PC-3 (cell line): ENCODE measurements at regions not wholly inside any gene's neighbourhood (a gene's known extent, or its start where the extent isn't known, plus 50 kb on each side); places are given as distances from the start of the nearest gene placed in this dataset.

Source experiments
- ATAC-seq: fragments of 200-7000 bp; cut with Tn5 transposase; 2 replicates; pipeline ENCODE4 v1.9.1; 2020; ENCODE audit warnings: mild to moderate bottlenecking, moderate library complexity
- BruUV-seq: library from RNA; stranded (reverse); fragments of 400-500 nt; replicated peaks from 2 replicates; lab custom pipeline; 2021; lab: Mats Ljungman, UMichigan
- CTCF ChIA-PET: fragments of 300-600 bp; sonication (Branson Sonifier 250); formaldehyde crosslinking; loops from one replicate; lab custom pipeline; 2022; ENCODE audit warnings: antibody characterized with exemption; lab: Charles Lee
- POLR2A ChIA-PET: fragments of 300-600 bp; sonication (Branson Sonifier 250); formaldehyde crosslinking; loops from one replicate; lab custom pipeline; 2022; ENCODE audit warnings: antibody characterized with exemption; ENCODE audit not compliant: unreplicated experiment; lab: Charles Lee
- DNase-seq: peaks from one replicate; pipeline ENCODE4 v3.0.0-alpha.2; 2015
- H2AFZ ChIP-seq: fragments of 300-600 bp; sonication (generic); 2 replicates; pipeline ENCODE4 v1.6.0; 2016; ENCODE audit warnings: antibody characterized with exemption, low read length
- H3F3A ChIP-seq: fragments of 300-600 bp; sonication (generic); one replicate; pipeline ENCODE4 v1.6.0; 2017; ENCODE audit warnings: antibody characterized with exemption, low read length, control low read depth, mild to moderate bottlenecking; ENCODE audit not compliant: unreplicated experiment
- H3K27ac ChIP-seq: fragments of 300-600 bp; sonication (generic); 2 replicates; pipeline ENCODE4 v1.5.1; 2016; ENCODE audit warnings: mild to moderate bottlenecking, low read length
- H3K27me3 ChIP-seq: fragments of 300-600 bp; sonication (generic); 2 replicates; pipeline ENCODE4 v1.6.1; 2016; ENCODE audit warnings: low read length, mixed read lengths
- H3K36me3 ChIP-seq: fragments of 300-600 bp; sonication (generic); 2 replicates; pipeline ENCODE4 v1.6.1; 2016; ENCODE audit warnings: low read depth, mixed run types, low read length, mixed read lengths
- H3K4me1 ChIP-seq: fragments of 300-600 bp; sonication (generic); 2 replicates; pipeline ENCODE4 v1.5.1; 2016; ENCODE audit warnings: low read length; ENCODE audit not compliant: insufficient read depth
- H3K4me2 ChIP-seq: fragments of 300-600 bp; sonication (generic); 2 replicates; pipeline ENCODE4 v1.6.0; 2016; ENCODE audit warnings: low read length
- H3K4me3 ChIP-seq: fragments of 300-600 bp; sonication (generic); 2 replicates; pipeline ENCODE4 v1.5.1; 2016; ENCODE audit warnings: mild to moderate bottlenecking, low read length, mixed read lengths
- H3K79me2 ChIP-seq: fragments of 300-600 bp; sonication (generic); 2 replicates; pipeline ENCODE4 v1.6.1; 2017; ENCODE audit warnings: low read length, mixed read lengths
- H3K9ac ChIP-seq: fragments of 300-600 bp; sonication (generic); 2 replicates; pipeline ENCODE4 v1.6.0; 2016; ENCODE audit warnings: mild to moderate bottlenecking, low read length
- H3K9me2 ChIP-seq: fragments of 300-600 bp; sonication (generic); replicated peaks from 2 replicates; pipeline ENCODE4 v1.6.1; 2016; ENCODE audit warnings: mixed run types, low read length, mixed read lengths
- H3K9me3 ChIP-seq: fragments of 300-600 bp; sonication (generic); 2 replicates; pipeline ENCODE4 v1.6.1; 2016; ENCODE audit warnings: low read length, mixed read lengths
- H4K20me1 ChIP-seq: fragments of 300-600 bp; sonication (generic); 2 replicates; pipeline ENCODE4 v1.6.1; 2016; ENCODE audit warnings: low read length, mixed read lengths
- EZH2 ChIP-seq: fragments of 300-600 bp; sonication (generic); IDR thresholded peaks from one replicate; pipeline ENCODE4 v1.6.1; 2017; ENCODE audit warnings: antibody characterized with exemption, mild to moderate bottlenecking, low read length; ENCODE audit not compliant: unreplicated experiment
- EZH2phosphoT487 ChIP-seq: fragments of 300-600 bp; sonication (generic); IDR thresholded peaks from 2 replicates; pipeline ENCODE4 v1.6.1; 2018; ENCODE audit warnings: mild to moderate bottlenecking, antibody characterized with exemption, low read length, borderline replicate concordance
- intact Hi-C: fragments of 100-400 bp; cut with micrococcal nuclease; formaldehyde crosslinking; loops from 2 replicates; pipeline ENCODE4 v1.9.0; 2023
- TF ChIP-seq, protein P1 (sequence below): fragments of 300-600 bp; sonication (generic); conservative IDR thresholded peaks from 2 replicates; pipeline ENCODE4 v1.5.1; 2017; ENCODE audit warnings: antibody characterized with exemption, low read depth, mild to moderate bottlenecking, low read length

DNA sequence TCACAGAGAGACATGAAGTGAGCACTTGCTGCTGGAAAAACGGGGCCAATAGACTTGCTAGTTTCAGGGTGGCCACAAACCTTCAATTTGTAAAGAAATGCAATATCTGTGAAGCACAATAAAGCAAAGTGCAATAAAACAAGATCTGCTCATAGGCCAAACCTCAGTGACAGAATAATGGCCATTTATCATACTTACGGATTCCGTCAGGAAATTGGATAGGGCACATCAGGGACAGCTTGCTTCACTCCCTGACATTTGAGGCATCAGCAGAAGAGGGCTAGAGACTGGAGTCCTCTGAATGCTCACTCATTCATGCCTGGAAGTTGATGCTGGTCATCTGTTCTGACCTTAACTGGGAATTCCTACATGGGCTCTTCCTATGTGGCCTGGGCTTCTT lies 165.5 kb upstream of the OPRM1 start:
- Histone ChIP-seq H2AFZ (no peak overlapping the region), H3K9me3 (no peaks in the 10 kb centered on the region), H3K9me2 (no peaks in the 10 kb centered on the region), H3K4me2 (no peak overlapping the region), H3K4me1 (no peaks in the 10 kb centered on the region), H3K9ac (no peak overlapping the region), H3K27ac (no peak overlapping the region), H3K79me2 (no peaks in the 10 kb centered on the region), H3K4me3 (no peak overlapping the region), H3F3A (no peaks in the 10 kb centered on the region), H3K36me3 (no peaks in the 10 kb centered on the region), H3K27me3 (peaks cover 9% of the 10 kb centered on the region; the same call in 1 of the 2 replicates), H4K20me1 (no peaks in the 10 kb centered on the region)
- intact Hi-C loops: no loop called here
- CTCF ChIA-PET: no interaction called here
- BruUV-seq: no TSS peak
- TF ChIP-seq, protein P1, sequence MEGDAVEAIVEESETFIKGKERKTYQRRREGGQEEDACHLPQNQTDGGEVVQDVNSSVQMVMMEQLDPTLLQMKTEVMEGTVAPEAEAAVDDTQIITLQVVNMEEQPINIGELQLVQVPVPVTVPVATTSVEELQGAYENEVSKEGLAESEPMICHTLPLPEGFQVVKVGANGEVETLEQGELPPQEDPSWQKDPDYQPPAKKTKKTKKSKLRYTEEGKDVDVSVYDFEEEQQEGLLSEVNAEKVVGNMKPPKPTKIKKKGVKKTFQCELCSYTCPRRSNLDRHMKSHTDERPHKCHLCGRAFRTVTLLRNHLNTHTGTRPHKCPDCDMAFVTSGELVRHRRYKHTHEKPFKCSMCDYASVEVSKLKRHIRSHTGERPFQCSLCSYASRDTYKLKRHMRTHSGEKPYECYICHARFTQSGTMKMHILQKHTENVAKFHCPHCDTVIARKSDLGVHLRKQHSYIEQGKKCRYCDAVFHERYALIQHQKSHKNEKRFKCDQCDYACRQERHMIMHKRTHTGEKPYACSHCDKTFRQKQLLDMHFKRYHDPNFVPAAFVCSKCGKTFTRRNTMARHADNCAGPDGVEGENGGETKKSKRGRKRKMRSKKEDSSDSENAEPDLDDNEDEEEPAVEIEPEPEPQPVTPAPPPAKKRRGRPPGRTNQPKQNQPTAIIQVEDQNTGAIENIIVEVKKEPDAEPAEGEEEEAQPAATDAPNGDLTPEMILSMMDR: no peak
- no peak for TF ChIP-seq EZH2
- no peak for TF ChIP-seq EZH2phosphoT487
- POLR2A ChIA-PET: no interaction called here
- DNase-seq (no peak), ATAC-seq (no peak)

DNA sequence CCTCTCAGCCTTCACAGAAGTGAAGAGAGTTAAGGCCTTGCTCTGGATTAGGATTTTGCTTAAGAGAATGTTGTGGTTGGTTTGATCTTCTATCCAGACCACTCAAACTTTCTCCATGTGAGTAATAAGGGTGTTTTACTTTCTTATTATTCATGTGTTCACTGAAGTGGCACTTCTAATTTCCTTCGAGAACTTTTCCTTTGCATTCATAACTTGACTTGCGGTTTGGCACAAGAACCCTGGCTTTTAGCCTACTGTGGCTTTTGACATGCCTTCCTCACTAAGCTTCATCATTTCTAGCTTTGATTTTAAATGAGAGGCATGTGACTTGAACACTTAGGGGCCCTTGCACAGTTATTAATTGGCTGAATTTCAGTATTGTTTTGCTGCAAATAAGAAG lies 166.1 kb upstream of the OPRM1 start:
- Histone ChIP-seq H3K9me3 (no peaks in the 10 kb centered on the region), H3K27ac (no peak overlapping the region), H3K27me3 (peaks cover 9% of the 10 kb centered on the region; the same call in 1 of the 2 replicates), H3K9me2 (no peaks in the 10 kb centered on the region), H4K20me1 (no peaks in the 10 kb centered on the region), H3K79me2 (no peaks in the 10 kb centered on the region), H3F3A (no peaks in the 10 kb centered on the region), H2AFZ (no peak overlapping the region), H3K36me3 (no peaks in the 10 kb centered on the region), H3K9ac (no peak overlapping the region), H3K4me1 (no peaks in the 10 kb centered on the region), H3K4me2 (no peak overlapping the region), H3K4me3 (no peak overlapping the region)
- ATAC-seq (no peak), DNase-seq (no peak)
- no TSS peak for BruUV-seq
- intact Hi-C loops: no loop called here
- TF ChIP-seq EZH2: no peak
- no peak for TF ChIP-seq EZH2phosphoT487
- TF ChIP-seq, protein P1: no peak
- CTCF ChIA-PET: interaction anchor here (0.6 kb wide), 1 partner anchor 398 kb away, joined by 5 read pairs; no protein-coding TSS in a partner anchor
- POLR2A ChIA-PET: no interaction called here

DNA sequence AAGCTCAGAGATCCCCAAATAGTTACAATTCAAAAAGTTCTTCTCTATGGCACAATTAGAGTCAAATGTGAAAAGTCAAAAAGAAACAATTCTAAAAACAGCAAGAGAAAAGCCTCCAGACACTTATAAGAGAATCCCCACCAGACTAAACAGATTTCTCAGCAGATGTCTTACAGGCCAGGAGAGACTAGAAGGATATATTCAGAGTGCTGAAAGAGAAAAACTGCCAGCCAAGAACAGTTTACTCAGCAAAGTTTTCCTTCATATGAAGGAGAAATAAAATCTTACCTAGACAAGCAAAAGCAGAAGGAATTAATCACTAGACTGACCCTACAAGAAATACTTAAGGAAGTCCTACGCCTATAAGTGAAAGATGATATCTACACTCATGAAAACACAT lies 176.1 kb upstream of the OPRM1 start:
- Histone ChIP-seq H3K27ac (no peak overlapping the region), H3K36me3 (no peaks in the 10 kb centered on the region), H3K4me1 (no peaks in the 10 kb centered on the region), H2AFZ (no peak overlapping the region), H4K20me1 (no peaks in the 10 kb centered on the region), H3K4me2 (no peak overlapping the region), H3F3A (no peaks in the 10 kb centered on the region), H3K9me2 (no peaks in the 10 kb centered on the region), H3K79me2 (no peaks in the 10 kb centered on the region), H3K4me3 (no peak overlapping the region), H3K9me3 (no peaks in the 10 kb centered on the region), H3K9ac (no peak overlapping the region), H3K27me3 (no peaks in the 10 kb centered on the region)
- DNase-seq: no peak
- CTCF ChIA-PET: no interaction called here
- ATAC-seq: no peak
- TF ChIP-seq, protein P1: no peak
- no peak for TF ChIP-seq EZH2
- no peak for TF ChIP-seq EZH2phosphoT487
- BruUV-seq: no TSS peak
- intact Hi-C loops: no loop called here
- POLR2A ChIA-PET: no interaction called here
